HCT116 (cell line): ENCODE measurements at regions not wholly inside any gene's neighbourhood (a gene's known extent, or its start where the extent isn't known, plus 50 kb on each side); places are given as distances from the start of the nearest gene placed in this dataset.

ENCODE experiments used
- ATAC-seq: fragments of 200-7000 bp; cut with Tn5 transposase; 2 replicates; pipeline ENCODE4 v1.9.1; 2020; ENCODE audit warnings: mild to moderate bottlenecking, moderate library complexity
- BruUV-seq: library from RNA; stranded (reverse); fragments of 400-500 nt; replicated peaks from 2 replicates; lab custom pipeline; 2021; lab: Mats Ljungman, UMichigan
- CTCF ChIA-PET: fragments of 300-600 bp; sonication (Branson Sonifier 250); formaldehyde crosslinking; loops from one replicate; lab custom pipeline; 2021; ENCODE audit warnings: antibody characterized with exemption; lab: Charles Lee
- POLR2A ChIA-PET: fragments of 300-600, 350-600 bp; sonication (Branson Sonifier 250); formaldehyde crosslinking; loops from one replicate; lab custom pipeline; 2021; ENCODE audit warnings: antibody characterized with exemption; lab: Charles Lee
- RAD21 ChIA-PET, 2 experiments: fragments of 300-600 bp; sonication (Branson Sonifier 250); formaldehyde crosslinking; loops; one replicate each; lab custom pipeline; 2023; ENCODE audit warnings: low total read pairs in 2 of 2; ENCODE audit not compliant: uncharacterized antibody in 2 of 2, unreplicated experiment in 2 of 2, low non-redundant PET in 1 of 2; lab: Charles Lee
- DNase-seq: peaks from one replicate; pipeline ENCODE4 v3.0.0-alpha.2; 2010; ENCODE audit warnings: low read depth, low spot score
- H2AFZ ChIP-seq: fragments of 200-600 bp; shearing (Covaris generic), sonication (generic); 2 replicates; pipeline ENCODE4 v1.6.1; 2017; ENCODE audit warnings: low read depth, mixed run types, mixed read lengths, antibody characterized with exemption, low read length; ENCODE audit not compliant: poor library complexity, severe bottlenecking
- H3K27ac ChIP-seq: 2 replicates; pipeline ENCODE4 v1.5.1; 2012; ENCODE audit warnings: low read depth, low read length
- H3K27me3 ChIP-seq: fragments of 200-600 bp; sonication (generic); 2 replicates; pipeline ENCODE4 v1.6.1; 2016; ENCODE audit warnings: mixed run types, low read length, mixed read lengths; ENCODE audit not compliant: insufficient read depth
- H3K36me3 ChIP-seq, 2 experiments: fragments of 200-500 bp in 1 of 2; fragments of 200-600 bp in 1 of 2; sonication (Bioruptor generic) in 1 of 2; sonication (generic) in 1 of 2; 2 replicates each; pipeline versions ENCODE4 v1.5.1 to v1.6.1; 2014 to 2016; ENCODE audit warnings: low read length in 2 of 2, inconsistent platforms in 1 of 2, mixed read lengths in 1 of 2, mixed run types in 1 of 2; ENCODE audit not compliant: insufficient read depth in 2 of 2, control insufficient read depth in 1 of 2
- H3K4me1 ChIP-seq, 2 experiments: fragments of 200-600 bp in 1 of 2; sonication (generic) in 1 of 2; 2 replicates each; pipeline versions ENCODE4 v1.5.1 to v1.6.1; 2012 to 2017; ENCODE audit warnings: low read length in 2 of 2, inconsistent platforms in 1 of 2, mild to moderate bottlenecking in 1 of 2, mixed read lengths in 1 of 2, mixed run types in 1 of 2, moderate library complexity in 1 of 2; ENCODE audit not compliant: insufficient read depth in 2 of 2, control insufficient read depth in 1 of 2
- H3K4me2 ChIP-seq: fragments of 200-600 bp; sonication (generic); 2 replicates; pipeline ENCODE4 v1.6.1; 2017; ENCODE audit warnings: mixed run types, low read length, mixed read lengths
- H3K4me3 ChIP-seq, 2 experiments: fragments of 200-600 bp in 1 of 2; sonication (generic) in 1 of 2; replicated peaks in 1 of 2; 2 replicates each; pipeline ENCODE4 v1.5.1; 2011 to 2016; ENCODE audit warnings: low read length in 2 of 2, control low read depth in 1 of 2, low read depth in 1 of 2, mild to moderate bottlenecking in 1 of 2, mixed read lengths in 1 of 2, mixed run types in 1 of 2
- H3K79me2 ChIP-seq: fragments of 200-600 bp; sonication (generic); 2 replicates; pipeline ENCODE4 v1.6.1; 2017; ENCODE audit warnings: mild to moderate bottlenecking, mixed run types, low read length, moderate library complexity, mixed read lengths; ENCODE audit not compliant: insufficient read depth
- H3K9ac ChIP-seq: fragments of 200-600 bp; sonication (generic); 2 replicates; pipeline ENCODE4 v1.6.1; 2016; ENCODE audit warnings: low read length, mixed read lengths
- H3K9me2 ChIP-seq: fragments of 200-600 bp; sonication (generic), shearing (Covaris generic); 2 replicates; pipeline ENCODE4 v1.6.1; 2017; ENCODE audit warnings: mixed run types, mild to moderate bottlenecking, moderate library complexity; ENCODE audit not compliant: insufficient read depth
- H3K9me3 ChIP-seq, 2 experiments: fragments of 200-500 bp in 1 of 2; fragments of 200-600 bp in 1 of 2; sonication (Bioruptor generic) in 1 of 2; sonication (generic) in 1 of 2; 2 replicates each; pipeline ENCODE4 v1.6.1; 2014 to 2017; ENCODE audit warnings: low read length in 2 of 2, mixed read lengths in 2 of 2, inconsistent platforms in 1 of 2, low read depth in 1 of 2, mild to moderate bottlenecking in 1 of 2, mixed run types in 1 of 2, moderate library complexity in 1 of 2; ENCODE audit not compliant: control insufficient read depth in 1 of 2, insufficient read depth in 1 of 2
- H4K20me1 ChIP-seq: fragments of 200-600 bp; sonication (generic), shearing (Covaris generic); 2 replicates; pipeline ENCODE4 v1.6.1; 2017; ENCODE audit warnings: mixed run types, mild to moderate bottlenecking, moderate library complexity; ENCODE audit not compliant: insufficient read depth
- ATF3 ChIP-seq: IDR thresholded peaks from 2 replicates; pipeline ENCODE4 v1.6.1; 2012
- CBX3 ChIP-seq: IDR thresholded peaks from 2 replicates; pipeline ENCODE4 v1.6.1; 2012; ENCODE audit warnings: low read depth
- EGR1 ChIP-seq: IDR thresholded peaks from 2 replicates; pipeline ENCODE4 v1.6.1; 2012; ENCODE audit warnings: low read depth
- ELF1 ChIP-seq: IDR thresholded peaks from 2 replicates; pipeline ENCODE4 v1.6.1; 2012; ENCODE audit warnings: low read depth, borderline replicate concordance
- EZH2phosphoT487 ChIP-seq: fragments of 200-600 bp; IDR thresholded peaks from 2 replicates; pipeline ENCODE4 v1.6.1; 2018; ENCODE audit warnings: antibody characterized with exemption, borderline replicate concordance
- FOSL1 ChIP-seq: IDR thresholded peaks from 2 replicates; pipeline ENCODE4 v1.6.1; 2012; ENCODE audit warnings: low read depth
- MAX ChIP-seq: IDR thresholded peaks from 2 replicates; pipeline ENCODE4 v1.6.1; 2012
- POLR2A ChIP-seq: IDR thresholded peaks from 2 replicates; pipeline ENCODE4 v1.7.0; 2011; ENCODE audit warnings: borderline replicate concordance; ENCODE audit not compliant: insufficient read depth, insufficient read length; ENCODE audit errors: extremely low read depth
- POLR2AphosphoS5 ChIP-seq: IDR thresholded peaks from 2 replicates; pipeline ENCODE4 v1.6.1; 2011; ENCODE audit warnings: mild to moderate bottlenecking, low read depth, low read length, moderate library complexity
- RAD21 ChIP-seq: IDR thresholded peaks from 2 replicates; pipeline ENCODE4 v1.6.1; 2012; ENCODE audit warnings: low read depth, mild to moderate bottlenecking
- REST ChIP-seq: IDR thresholded peaks from 2 replicates; pipeline ENCODE4 v1.6.1; 2012; ENCODE audit warnings: low read depth
- SRF ChIP-seq: IDR thresholded peaks from 2 replicates; pipeline ENCODE4 v1.6.1; 2012; ENCODE audit warnings: low read depth
- YY1 ChIP-seq: IDR thresholded peaks from 2 replicates; pipeline ENCODE4 v1.6.1; 2011; ENCODE audit warnings: low read length, low read depth, moderate library complexity, mild to moderate bottlenecking; ENCODE audit not compliant: insufficient replicate concordance; ENCODE audit errors: extremely low read depth
- ZBTB33 ChIP-seq: IDR thresholded peaks from 2 replicates; pipeline ENCODE4 v1.6.1; 2011; ENCODE audit warnings: mild to moderate bottlenecking, low read length, moderate library complexity; ENCODE audit not compliant: insufficient replicate concordance; ENCODE audit errors: extremely low read depth
- ZFX ChIP-seq: fragments of 450-650 bp; IDR thresholded peaks from 2 replicates; pipeline ENCODE4 v1.6.1; 2017
- intact Hi-C: fragments of 100-400 bp; cut with micrococcal nuclease; formaldehyde crosslinking; loops from 2 replicates; pipeline ENCODE4 v1.10.0; 2022

GRCh38 chr2:66915237-66915636 is 480.3 kb downstream of the MEIS1 start (continued):
- TF ChIP-seq MAX (no peak), CBX3 (no peak), EZH2phosphoT487 (no peak), EGR1 (no peak), REST (no peak)

GRCh38 chr2:66919286-66919685 is 477.8 kb upstream of the ETAA1 start:
- no peaks in the 10 kb centered on the region for H3K79me2 ChIP-seq
- no peak for ATAC-seq
- no peaks in the 10 kb centered on the region for H3K9me2 ChIP-seq
- no peaks in the 10 kb centered on the region for H3K27me3 ChIP-seq
- ChIA-PET CTCF (no interaction called here), POLR2A (no interaction called here), RAD21 (no interaction called here)
- H3K4me2 ChIP-seq, result no peak overlapping the region
- DNase-seq, result no peak
- no peaks in the 10 kb centered on the region for H3K4me1 ChIP-seq
- no peaks in the 10 kb centered on the region; a peak in 1 of 4 replicates for H3K36me3 ChIP-seq
- no peak overlapping the region for H3K27ac ChIP-seq
- H4K20me1 ChIP-seq, result no peaks in the 10 kb centered on the region
- H3K4me3 ChIP-seq, result no peak overlapping the region
- no peak overlapping the region for H3K9ac ChIP-seq
- H2AFZ ChIP-seq, result no peak overlapping the region
- no TSS peak for BruUV-seq
- H3K9me3 ChIP-seq, result peaks cover 5% of the 10 kb centered on the region in 2 experiments; a peak in 2 of 4 replicates
- intact Hi-C loops, result no loop called here
- TF ChIP-seq SRF (no peak), YY1 (no peak), REST (no peak), EZH2phosphoT487 (no peak), POLR2AphosphoS5 (no peak), ATF3 (no peak), ZBTB33 (no peak), MAX (no peak), RAD21 (no peak), POLR2A (no peak), ZFX (no peak), FOSL1 (no peak), ELF1 (no peak)
